OCI-LY7 (cell line): ENCODE measurements at regions not wholly inside any gene's neighbourhood (a gene's known extent, or its start where the extent isn't known, plus 50 kb on each side); places are given as distances from the start of the nearest gene placed in this dataset.

Experiments
- BruUV-seq: library from RNA; stranded (reverse); fragments of 400-500 nt; replicated peaks from 2 replicates; lab custom pipeline; 2021; lab: Mats Ljungman, UMichigan
- CTCF ChIA-PET: fragments of 300-600 bp; sonication (Branson Sonifier 250); formaldehyde crosslinking; loops from one replicate; lab custom pipeline; 2022; ENCODE audit warnings: antibody characterized with exemption; ENCODE audit not compliant: unreplicated experiment; lab: Charles Lee
- POLR2A ChIA-PET: fragments of 300-600 bp; sonication (Branson Sonifier 250); formaldehyde crosslinking; loops from one replicate; lab custom pipeline; 2022; ENCODE audit warnings: antibody characterized with exemption; lab: Charles Lee
- DNase-seq: peaks from one replicate; pipeline ENCODE4 v3.0.0-alpha.2; 2015; ENCODE audit warnings: low spot score
- H2AFZ ChIP-seq: fragments of 200-600 bp; sonication (generic), shearing (Covaris generic); 2 replicates; pipeline ENCODE4 v1.6.1; 2014; ENCODE audit warnings: mild to moderate bottlenecking, antibody characterized with exemption, low read length, moderate library complexity
- H3K27ac ChIP-seq: fragments of 200-600 bp; sonication (generic); 2 replicates; pipeline ENCODE4 v1.5.1; 2014; ENCODE audit warnings: mixed run types, low read depth, mild to moderate bottlenecking, moderate library complexity, low read length, inconsistent platforms; ENCODE audit not compliant: poor library complexity, severe bottlenecking
- H3K36me3 ChIP-seq: fragments of 200-600 bp; sonication (generic); 2 replicates; pipeline ENCODE4 v1.6.1; 2014; ENCODE audit warnings: mild to moderate bottlenecking, antibody characterized with exemption, low read length, moderate library complexity, mixed read lengths; ENCODE audit not compliant: insufficient read depth
- H3K4me1 ChIP-seq: fragments of 200-600 bp; sonication (generic); 2 replicates; pipeline ENCODE4 v1.5.1; 2014; ENCODE audit warnings: mild to moderate bottlenecking, low read length; ENCODE audit not compliant: insufficient read depth, poor library complexity, severe bottlenecking
- H3K4me2 ChIP-seq: fragments of 200-600 bp; sonication (generic); 2 replicates; pipeline ENCODE4 v1.6.1; 2014; ENCODE audit warnings: mild to moderate bottlenecking, low read length
- H3K4me3 ChIP-seq: fragments of 200-600 bp; sonication (generic); 2 replicates; pipeline ENCODE4 v1.5.1; 2014; ENCODE audit warnings: mild to moderate bottlenecking, low read depth, low read length; ENCODE audit not compliant: poor library complexity, severe bottlenecking
- H3K79me2 ChIP-seq: fragments of 200-600 bp; sonication (generic); 2 replicates; pipeline ENCODE4 v1.6.1; 2016; ENCODE audit warnings: low read depth, mild to moderate bottlenecking, low read length, moderate library complexity, mixed read lengths; ENCODE audit not compliant: insufficient read depth
- H3K9me2 ChIP-seq: fragments of 200-600 bp; sonication (generic); 2 replicates; pipeline ENCODE4 v1.6.1; 2016; ENCODE audit warnings: mild to moderate bottlenecking, low read length, mixed read lengths; ENCODE audit not compliant: insufficient read depth
- H3K9me3 ChIP-seq: fragments of 200-600 bp; sonication (generic); 2 replicates; pipeline ENCODE4 v1.6.1; 2014; ENCODE audit warnings: mild to moderate bottlenecking, mixed run types, low read length, mixed read lengths
- H4K20me1 ChIP-seq: fragments of 200-600 bp; sonication (generic); 2 replicates; pipeline ENCODE4 v1.6.1; 2014; ENCODE audit warnings: mild to moderate bottlenecking, antibody characterized with exemption, low read length, moderate library complexity, mixed read lengths; ENCODE audit not compliant: insufficient read depth
- CTCF ChIP-seq: fragments of 200-600 bp; sonication (generic); conservative IDR thresholded peaks from 2 replicates; pipeline ENCODE4 v1.5.1; 2014; ENCODE audit warnings: mild to moderate bottlenecking, antibody characterized with exemption, low read length, moderate library complexity, mixed read lengths
- EZH2phosphoT487 ChIP-seq: fragments of 200-600 bp; sonication (generic); IDR thresholded peaks from 2 replicates; pipeline ENCODE4 v1.6.1; 2018; ENCODE audit warnings: low read depth, borderline replicate concordance, mild to moderate bottlenecking, mixed run types, antibody characterized with exemption, low read length, moderate library complexity, mixed read lengths
- intact Hi-C: fragments of 100-400 bp; cut with micrococcal nuclease; formaldehyde crosslinking; loops from one replicate; pipeline ENCODE4 v1.10.0; 2022; ENCODE audit not compliant: unreplicated experiment

- TF ChIP-seq EZH2phosphoT487 = no peak
- no peak overlapping the region for H3K4me2 ChIP-seq
- no peaks in the 10 kb centered on the region for H3K9me3 ChIP-seq
- H3K4me3 ChIP-seq = no peak overlapping the region
- H2AFZ ChIP-seq = no peak overlapping the region
- H3K27ac ChIP-seq = no peak overlapping the region
- ChIA-PET POLR2A (interaction anchor here (0.7 kb wide), 1 partner anchor 16 kb away, joined by 3 read pairs; no protein-coding TSS in a partner anchor), CTCF (no interaction called here)
- no peaks in the 10 kb centered on the region for H3K79me2 ChIP-seq
- BruUV-seq = no TSS peak
- no peak for DNase-seq
- H3K4me1 ChIP-seq = no peaks in the 10 kb centered on the region
- H3K36me3 ChIP-seq = no peaks in the 10 kb centered on the region
- intact Hi-C loops = no loop called here
- no peaks in the 10 kb centered on the region for H4K20me1 ChIP-seq
- no peaks in the 10 kb centered on the region for H3K9me2 ChIP-seq
Observed at GRCh38 chr3:88775026-88775690, 332.3 kb upstream of the EPHA3 start.

GRCh38 chr3:88779482-88779881, 327.9 kb upstream of the EPHA3 start:
- no peak overlapping the region for H2AFZ ChIP-seq
- no peaks in the 10 kb centered on the region for H3K9me3 ChIP-seq
- H4K20me1 ChIP-seq = no peaks in the 10 kb centered on the region
- no peak overlapping the region for H3K27ac ChIP-seq
- BruUV-seq = no TSS peak
- ChIA-PET CTCF (no interaction called here), POLR2A (no interaction called here)
- no peak overlapping the region for H3K4me3 ChIP-seq
- no peak for TF ChIP-seq EZH2phosphoT487
- no peak for TF ChIP-seq CTCF
- intact Hi-C loops = no loop called here
- H3K4me1 ChIP-seq = no peaks in the 10 kb centered on the region
- DNase-seq = no peak
- no peaks in the 10 kb centered on the region for H3K9me2 ChIP-seq
- H3K4me2 ChIP-seq = no peak overlapping the region
- H3K79me2 ChIP-seq = no peaks in the 10 kb centered on the region
- no peaks in the 10 kb centered on the region for H3K36me3 ChIP-seq

- Histone ChIP-seq H3K36me3 (no peaks in the 10 kb centered on the region), H3K4me3 (no peak overlapping the region), H3K79me2 (no peaks in the 10 kb centered on the region), H4K20me1 (no peaks in the 10 kb centered on the region), H3K4me1 (no peaks in the 10 kb centered on the region), H3K9me3 (no peaks in the 10 kb centered on the region), H2AFZ (no peak overlapping the region), H3K9me2 (no peaks in the 10 kb centered on the region; the same call in 1 of the 2 replicates), H3K4me2 (no peak overlapping the region), H3K27ac (no peak overlapping the region)
- no peak for DNase-seq
- ChIA-PET CTCF (no interaction called here), POLR2A (no interaction called here)
- no peak for TF ChIP-seq CTCF
- TF ChIP-seq EZH2phosphoT487 = no peak
- intact Hi-C loops = no loop called here
- BruUV-seq = no TSS peak
Observed at GRCh38 chr3:88784925-88785324, 322.5 kb upstream of the EPHA3 start.
